Upper lobe of left lung (tissue), 4 donors: ENCODE measurements at regions not wholly inside any gene's neighbourhood (a gene's known extent, or its start where the extent isn't known, plus 50 kb on each side); places are given as distances from the start of the nearest gene placed in this dataset.
"Not testable (repeated sequence)": the region's sequence is repeated elsewhere in the genome, so short reads cannot be mapped to it uniquely, and the experiment has no call there.

Source experiments
- EP300 ChIP-seq, 4 donors: sonication (generic); formaldehyde crosslinking; IDR thresholded peaks; one replicate each; pipeline ENCODE4 v1.5.1; 2017; ENCODE audit warnings: antibody characterized with exemption in 4 of 4, control low read depth in 2 of 4
- POLR2A ChIP-seq, 4 donors: fragments of 450-650 bp; IDR thresholded peaks; one replicate each; pipeline ENCODE4 v1.5.1; 2016 to 2017; ENCODE audit warnings: antibody characterized with exemption in 4 of 4, mild to moderate bottlenecking in 2 of 4
- POLR2AphosphoS5 ChIP-seq, 2 donors: sonication (generic); formaldehyde crosslinking; IDR thresholded peaks; one replicate each; pipeline ENCODE4 v1.5.1; 2017; ENCODE audit warnings: antibody characterized with exemption in 2 of 2
- TF ChIP-seq, protein P1 (sequence below), 6 experiments: fragments of 450-650 bp in 4 of 6; fragments of 200-600 bp in 2 of 6; sonication (generic) in 2 of 6; IDR thresholded peaks; one replicate each; pipeline ENCODE4 v1.5.1; 2016 to 2019; ENCODE audit warnings: antibody characterized with exemption in 6 of 6

DNA sequence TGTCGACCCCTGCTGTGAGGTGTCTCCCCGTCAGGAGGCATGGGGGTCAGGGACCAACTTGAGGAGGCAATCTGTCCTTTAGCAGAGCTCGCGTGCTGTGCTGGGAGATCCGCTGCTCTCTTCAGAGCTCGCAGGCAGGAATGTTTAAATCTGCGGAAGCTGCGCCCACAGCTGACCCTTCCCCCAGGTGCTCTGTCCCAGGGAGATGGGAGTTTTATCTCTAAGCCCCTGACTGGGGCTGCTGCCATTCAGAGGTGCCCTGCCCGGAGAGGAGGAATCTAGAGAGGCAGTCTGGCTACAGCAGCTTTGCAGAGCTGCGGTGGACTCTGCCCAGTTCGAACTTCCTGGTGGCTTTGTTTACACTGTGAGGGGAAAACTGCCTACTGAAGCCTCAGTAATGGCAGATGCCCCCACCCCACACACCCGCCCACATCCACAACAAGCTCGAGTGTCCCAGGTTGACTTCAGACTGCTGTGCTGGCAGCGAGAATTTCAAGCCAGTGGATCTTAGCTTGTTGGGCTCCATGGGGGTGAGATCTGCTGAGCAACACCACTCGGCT, 133.1 kb downstream of the CENPC start:
- TF ChIP-seq, protein P1, sequence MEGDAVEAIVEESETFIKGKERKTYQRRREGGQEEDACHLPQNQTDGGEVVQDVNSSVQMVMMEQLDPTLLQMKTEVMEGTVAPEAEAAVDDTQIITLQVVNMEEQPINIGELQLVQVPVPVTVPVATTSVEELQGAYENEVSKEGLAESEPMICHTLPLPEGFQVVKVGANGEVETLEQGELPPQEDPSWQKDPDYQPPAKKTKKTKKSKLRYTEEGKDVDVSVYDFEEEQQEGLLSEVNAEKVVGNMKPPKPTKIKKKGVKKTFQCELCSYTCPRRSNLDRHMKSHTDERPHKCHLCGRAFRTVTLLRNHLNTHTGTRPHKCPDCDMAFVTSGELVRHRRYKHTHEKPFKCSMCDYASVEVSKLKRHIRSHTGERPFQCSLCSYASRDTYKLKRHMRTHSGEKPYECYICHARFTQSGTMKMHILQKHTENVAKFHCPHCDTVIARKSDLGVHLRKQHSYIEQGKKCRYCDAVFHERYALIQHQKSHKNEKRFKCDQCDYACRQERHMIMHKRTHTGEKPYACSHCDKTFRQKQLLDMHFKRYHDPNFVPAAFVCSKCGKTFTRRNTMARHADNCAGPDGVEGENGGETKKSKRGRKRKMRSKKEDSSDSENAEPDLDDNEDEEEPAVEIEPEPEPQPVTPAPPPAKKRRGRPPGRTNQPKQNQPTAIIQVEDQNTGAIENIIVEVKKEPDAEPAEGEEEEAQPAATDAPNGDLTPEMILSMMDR (IDR thresholded peaks at IDR 0.05), result not testable (repeated sequence)
- TF ChIP-seq POLR2A, EP300, POLR2AphosphoS5 (IDR thresholded peaks at IDR 0.05): not testable (repeated sequence)
